ENCODE measurements at regions not wholly inside any gene's neighbourhood (a gene's known extent, or its start where the extent isn't known, plus 50 kb on each side); places are given as distances from the start of the nearest gene placed in this dataset.
A peak's percentile ranks its signal among the peaks of the same experiment; 100 is the strongest.

DNA sequence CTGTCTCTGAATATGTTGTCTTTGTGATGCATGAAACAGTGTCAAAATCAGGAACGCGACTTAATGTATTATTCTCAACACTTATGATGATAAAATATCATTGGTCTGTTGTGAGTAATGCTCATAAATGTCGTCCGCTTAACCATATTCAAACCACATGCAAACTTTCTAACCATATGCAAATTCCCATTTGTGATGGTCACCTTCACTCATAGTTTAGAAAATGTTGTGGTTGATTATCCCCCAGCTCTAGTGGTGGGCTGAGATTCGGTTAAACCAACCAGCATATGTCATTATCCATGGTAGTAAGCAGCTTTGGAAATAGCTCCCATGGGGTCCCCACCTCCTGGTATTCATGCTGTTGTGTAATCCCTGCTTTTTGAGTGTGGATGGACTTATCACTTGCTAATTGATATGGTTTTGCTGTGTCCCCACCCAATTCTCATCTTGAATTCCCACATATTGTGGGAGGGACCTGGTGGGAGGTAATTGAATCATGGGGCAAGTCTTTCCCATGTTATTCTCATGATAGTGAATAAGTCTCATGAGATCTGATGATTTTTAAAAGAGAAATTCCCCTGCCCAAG, 360.0 kb upstream of the TSHZ2 start:
- Histone ChIP-seq H3K4me1 (ENCODE audit: low read depth) (no peaks in the 10 kb centered on the region), H3K27me3 (no peaks in the 10 kb centered on the region), H3K9me3 (ENCODE audit: low read depth) (no peaks in the 10 kb centered on the region), H3K4me3 (no peak overlapping the region), H3K36me3 (no peaks in the 10 kb centered on the region), H3K27ac (no peak overlapping the region)
- TF ChIP-seq, protein P1, sequence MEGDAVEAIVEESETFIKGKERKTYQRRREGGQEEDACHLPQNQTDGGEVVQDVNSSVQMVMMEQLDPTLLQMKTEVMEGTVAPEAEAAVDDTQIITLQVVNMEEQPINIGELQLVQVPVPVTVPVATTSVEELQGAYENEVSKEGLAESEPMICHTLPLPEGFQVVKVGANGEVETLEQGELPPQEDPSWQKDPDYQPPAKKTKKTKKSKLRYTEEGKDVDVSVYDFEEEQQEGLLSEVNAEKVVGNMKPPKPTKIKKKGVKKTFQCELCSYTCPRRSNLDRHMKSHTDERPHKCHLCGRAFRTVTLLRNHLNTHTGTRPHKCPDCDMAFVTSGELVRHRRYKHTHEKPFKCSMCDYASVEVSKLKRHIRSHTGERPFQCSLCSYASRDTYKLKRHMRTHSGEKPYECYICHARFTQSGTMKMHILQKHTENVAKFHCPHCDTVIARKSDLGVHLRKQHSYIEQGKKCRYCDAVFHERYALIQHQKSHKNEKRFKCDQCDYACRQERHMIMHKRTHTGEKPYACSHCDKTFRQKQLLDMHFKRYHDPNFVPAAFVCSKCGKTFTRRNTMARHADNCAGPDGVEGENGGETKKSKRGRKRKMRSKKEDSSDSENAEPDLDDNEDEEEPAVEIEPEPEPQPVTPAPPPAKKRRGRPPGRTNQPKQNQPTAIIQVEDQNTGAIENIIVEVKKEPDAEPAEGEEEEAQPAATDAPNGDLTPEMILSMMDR (IDR thresholded peaks at IDR 0.05; ENCODE audit: low read depth, low read length), result no peak
- DNase-seq (ENCODE audit: low read depth in 1 of 2, low spot score in 1 of 2), result no peak

- TF ChIP-seq, protein P1 (IDR thresholded peaks at IDR 0.05; ENCODE audit: low read depth, low read length), result no peak
- no peak for DNase-seq (ENCODE audit: low read depth in 1 of 2, low spot score in 1 of 2)
- Histone ChIP-seq H3K27me3 (no peaks in the 10 kb centered on the region), H3K9me3 (ENCODE audit: low read depth) (no peaks in the 10 kb centered on the region), H3K4me3 (no peak overlapping the region), H3K27ac (no peak overlapping the region), H3K36me3 (no peaks in the 10 kb centered on the region), H3K4me1 (ENCODE audit: low read depth) (no peaks in the 10 kb centered on the region)
Measured at GRCh38 chr20:52610749-52611148, 361.4 kb upstream of the TSHZ2 start.

GRCh38 chr20:52601295-52601971, 370.7 kb upstream of the TSHZ2 start:
- no peak for DNase-seq (ENCODE audit: low read depth in 1 of 2, low spot score in 1 of 2)
- Histone ChIP-seq H3K4me1 (ENCODE audit: low read depth) (peaks cover 3% of the 10 kb centered on the region), H3K27me3 (no peaks in the 10 kb centered on the region), H3K4me3 (no peak overlapping the region), H3K36me3 (no peaks in the 10 kb centered on the region), H3K9me3 (ENCODE audit: low read depth) (no peaks in the 10 kb centered on the region), H3K27ac (no peak overlapping the region)
- TF ChIP-seq, protein P1 (IDR thresholded peaks at IDR 0.05; ENCODE audit: low read depth, low read length), result no peak

- H3K27ac ChIP-seq, result peak overlapping the region; percentile 65
- peak in 1 of 2 donors; percentile 15 for DNase-seq (ENCODE audit: low read depth in 1 of 2, low spot score in 1 of 2)
- no peaks in the 10 kb centered on the region for H3K36me3 ChIP-seq
- H3K4me1 ChIP-seq (ENCODE audit: low read depth), result peaks cover 20% of the 10 kb centered on the region
- TF ChIP-seq, protein P1 (IDR thresholded peaks at IDR 0.05; ENCODE audit: low read depth, low read length), result no peak
- H3K4me3 ChIP-seq, result no peak overlapping the region
- no peaks in the 10 kb centered on the region for H3K9me3 ChIP-seq (ENCODE audit: low read depth)
- no peaks in the 10 kb centered on the region for H3K27me3 ChIP-seq
Measured at GRCh38 chr20:52596256-52596655, 375.9 kb upstream of the TSHZ2 start.

- DNase-seq (ENCODE audit: low read depth in 1 of 2, low spot score in 1 of 2), result peak in 1 of 2 donors; percentile 24
- no peaks in the 10 kb centered on the region for H3K9me3 ChIP-seq (ENCODE audit: low read depth)
- H3K27me3 ChIP-seq, result no peaks in the 10 kb centered on the region
- H3K27ac ChIP-seq, result peak overlapping the region; percentile 65
- no peaks in the 10 kb centered on the region for H3K36me3 ChIP-seq
- peaks cover 20% of the 10 kb centered on the region for H3K4me1 ChIP-seq (ENCODE audit: low read depth)
- TF ChIP-seq, protein P1 (IDR thresholded peaks at IDR 0.05; ENCODE audit: low read depth, low read length), result no peak
- no peak overlapping the region for H3K4me3 ChIP-seq
Measured at GRCh38 chr20:52595518-52595917, 376.6 kb upstream of the TSHZ2 start.

Measured in cardiac muscle cell (in vitro differentiated cells and primary cell).